ENCODE measurements at regions not wholly inside any gene's neighbourhood (a gene's known extent, or its start where the extent isn't known, plus 50 kb on each side); places are given as distances from the start of the nearest gene placed in this dataset.

- no peak for DNase-seq
Measured at GRCh38 chr7:16978358-16979244, 96.8 kb upstream of the AGR3 start.

GRCh38 chr7:16980539-16980938, 98.8 kb upstream of the AGR3 start:
- DNase-seq: no peak

- DNase-seq: peak; percentile 36
Measured at GRCh38 chr7:16982640-16983350, 101.0 kb upstream of the AGR3 start.

- no peak for DNase-seq
Measured at GRCh38 chr7:16984375-16984774, 102.6 kb upstream of the AGR3 start.

GRCh38 chr7:16985621-16986020, 103.8 kb upstream of the AGR3 start:
- no peak for DNase-seq

- no peak for DNase-seq
Measured at GRCh38 chr7:16986755-16987154, 105.0 kb upstream of the AGR3 start.

- DNase-seq: no peak
Measured at GRCh38 chr7:16989811-16990413, 108.1 kb upstream of the AGR3 start.

- no peak for DNase-seq
Measured at GRCh38 chr7:16991551-16991950, 109.8 kb upstream of the AGR3 start.

GRCh38 chr7:16993543-16993942, 111.8 kb upstream of the AGR3 start:
- no peak for DNase-seq

- DNase-seq: no peak
Measured at GRCh38 chr7:16998481-16999051, 116.8 kb upstream of the AGR3 start.

GRCh38 chr7:16999541-17000267, 117.9 kb upstream of the AGR3 start:
- no peak for DNase-seq

- no peak for DNase-seq
Measured at GRCh38 chr7:17005271-17005670, 123.5 kb upstream of the AGR3 start.

- no peak for DNase-seq
Measured at GRCh38 chr7:17007841-17008240, 126.1 kb upstream of the AGR3 start.

GRCh38 chr7:17009007-17009719, 127.4 kb upstream of the AGR3 start:
- no peak for DNase-seq

- no peak for DNase-seq
Measured at GRCh38 chr7:17009933-17010332, 128.2 kb upstream of the AGR3 start.

- no peak for DNase-seq
Measured at GRCh38 chr7:17010637-17011300, 129.0 kb upstream of the AGR3 start.

- DNase-seq: no peak
Measured at GRCh38 chr7:17013204-17013603, 131.4 kb upstream of the AGR3 start.

GRCh38 chr7:17014686-17015085, 132.9 kb upstream of the AGR3 start:
- no peak for DNase-seq

- no peak for DNase-seq
Measured at GRCh38 chr7:17015598-17016031, 133.8 kb upstream of the AGR3 start.

- DNase-seq: no peak
Measured at GRCh38 chr7:17016402-17017010, 134.7 kb upstream of the AGR3 start.

Data from muscle of arm (tissue), 1 donor.